Left lung (tissue), 4 donors: ENCODE measurements at regions not wholly inside any gene's neighbourhood (a gene's known extent, or its start where the extent isn't known, plus 50 kb on each side); places are given as distances from the start of the nearest gene placed in this dataset.
A peak's percentile ranks its signal among the peaks of the same experiment; 100 is the strongest.

ENCODE experiments used
- ATAC-seq: fragments of 200-7000 bp; cut with Tn5 transposase; one replicate; pipeline ENCODE4 v1.9.1; 2020; ENCODE audit warnings: moderate library complexity
- DNase-seq, 4 donors: peaks; one replicate each; pipeline ENCODE4 v3.0.0-alpha.2; 2013 to 2020
- H3K27ac ChIP-seq, 2 donors: fragments of 200-600 bp; sonication (generic) in 1 of 2; one replicate each; pipeline versions ENCODE4 v1.5.0 to v1.8.0; 2020 to 2021
- H3K27me3 ChIP-seq, 2 donors: fragments of 200-600 bp; sonication (generic) in 1 of 2; one replicate each; pipeline versions ENCODE4 v1.5.0 to v1.8.0; 2020 to 2021
- H3K36me3 ChIP-seq, 2 donors: fragments of 200-600 bp; sonication (generic) in 1 of 2; one replicate each; pipeline versions ENCODE4 v1.5.0 to v1.8.0; 2020 to 2021
- H3K4me1 ChIP-seq, 2 donors: fragments of 200-600 bp; one replicate each; pipeline ENCODE4 v1.8.0; 2021
- H3K4me3 ChIP-seq, 2 donors: fragments of 200-600 bp; sonication (generic) in 1 of 2; one replicate each; pipeline versions ENCODE4 v1.5.0 to v1.8.0; 2020 to 2021; ENCODE audit warnings: mild to moderate bottlenecking in 1 of 2
- H3K9me3 ChIP-seq, 2 donors: fragments of 200-600 bp; sonication (generic) in 1 of 2; one replicate each; pipeline versions ENCODE4 v1.5.0 to v1.8.0; 2020 to 2021
- intact Hi-C, 2 donors: fragments of 100-400 bp; cut with DNase I; formaldehyde crosslinking; loops; one replicate each; pipeline versions ENCODE4 v1.11.2 to v1.14.2; 2022
- TF ChIP-seq, protein P1 (sequence below), 2 donors: fragments of 200-600 bp; sonication (generic) in 1 of 2; IDR thresholded peaks; one replicate each; pipeline versions ENCODE4 v1.5.0 to v1.8.0; 2021; ENCODE audit warnings: antibody characterized with exemption in 2 of 2
- donor health status: DM: no; HTN: yes; CAD: no.
- donor health status: DM: no; HTN: no; CAD: no.

DNA sequence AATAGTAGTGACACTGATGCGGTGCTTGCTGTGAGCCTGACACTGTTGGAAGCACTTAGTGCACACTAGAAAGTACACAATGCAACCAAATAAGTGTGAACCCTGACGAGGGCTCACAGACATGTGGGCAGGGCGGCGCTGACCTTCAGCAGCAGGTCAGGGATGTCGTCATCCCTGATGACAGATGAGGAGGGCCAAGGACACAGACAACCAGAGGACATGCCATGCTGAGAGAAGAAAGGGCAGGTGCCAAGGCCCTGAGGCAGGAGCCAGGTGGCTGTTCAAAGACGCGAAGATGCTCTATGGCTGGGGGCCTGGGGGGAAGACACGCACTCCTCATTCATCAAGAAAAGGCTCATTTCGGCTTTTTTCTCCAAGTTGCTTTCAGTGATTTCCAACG, 176.4 kb upstream of the CST7 start:
- Histone ChIP-seq H3K9me3 (peaks cover 0 to 14% of the 10 kb centered on the region in 2 donors), H3K4me3 (no peak overlapping the region), H3K27me3 (peaks cover 0 to 53% of the 10 kb centered on the region in 2 donors), H3K4me1 (no peaks in the 10 kb centered on the region), H3K27ac (no peak overlapping the region), H3K36me3 (no peaks in the 10 kb centered on the region)
- no peak for ATAC-seq
- intact Hi-C loops = no loop called here
- TF ChIP-seq, protein P1, sequence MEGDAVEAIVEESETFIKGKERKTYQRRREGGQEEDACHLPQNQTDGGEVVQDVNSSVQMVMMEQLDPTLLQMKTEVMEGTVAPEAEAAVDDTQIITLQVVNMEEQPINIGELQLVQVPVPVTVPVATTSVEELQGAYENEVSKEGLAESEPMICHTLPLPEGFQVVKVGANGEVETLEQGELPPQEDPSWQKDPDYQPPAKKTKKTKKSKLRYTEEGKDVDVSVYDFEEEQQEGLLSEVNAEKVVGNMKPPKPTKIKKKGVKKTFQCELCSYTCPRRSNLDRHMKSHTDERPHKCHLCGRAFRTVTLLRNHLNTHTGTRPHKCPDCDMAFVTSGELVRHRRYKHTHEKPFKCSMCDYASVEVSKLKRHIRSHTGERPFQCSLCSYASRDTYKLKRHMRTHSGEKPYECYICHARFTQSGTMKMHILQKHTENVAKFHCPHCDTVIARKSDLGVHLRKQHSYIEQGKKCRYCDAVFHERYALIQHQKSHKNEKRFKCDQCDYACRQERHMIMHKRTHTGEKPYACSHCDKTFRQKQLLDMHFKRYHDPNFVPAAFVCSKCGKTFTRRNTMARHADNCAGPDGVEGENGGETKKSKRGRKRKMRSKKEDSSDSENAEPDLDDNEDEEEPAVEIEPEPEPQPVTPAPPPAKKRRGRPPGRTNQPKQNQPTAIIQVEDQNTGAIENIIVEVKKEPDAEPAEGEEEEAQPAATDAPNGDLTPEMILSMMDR (IDR thresholded peaks at IDR 0.05) = no peak
- DNase-seq = no peak

DNA sequence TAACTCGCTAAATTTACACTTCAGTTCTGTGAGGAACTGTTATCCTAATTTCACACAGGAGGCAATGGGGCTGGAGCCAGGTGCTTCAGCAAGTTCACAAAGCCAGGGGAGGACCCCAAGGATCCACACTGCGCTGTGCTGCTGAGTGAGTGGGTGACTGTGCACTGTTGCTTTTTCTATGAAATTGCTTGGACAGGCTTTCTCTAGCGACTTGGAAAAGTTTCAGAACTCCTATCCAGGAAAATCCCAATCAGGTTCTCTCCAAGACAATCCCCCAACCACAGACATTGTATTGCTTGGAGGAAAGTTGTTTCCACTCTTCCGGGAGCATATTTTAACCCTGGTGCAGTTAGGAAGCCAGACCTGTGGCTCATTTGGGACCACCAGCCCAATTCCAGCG, 175.9 kb upstream of the CST7 start:
- H3K4me3 ChIP-seq = no peak overlapping the region
- TF ChIP-seq, protein P1 (IDR thresholded peaks at IDR 0.05) = no peak
- H3K27ac ChIP-seq = no peak overlapping the region
- DNase-seq (no peak), ATAC-seq (peak; percentile 10)
- intact Hi-C loops = no loop called here
- peaks cover 0 to 53% of the 10 kb centered on the region in 2 donors for H3K27me3 ChIP-seq
- no peaks in the 10 kb centered on the region for H3K4me1 ChIP-seq
- H3K9me3 ChIP-seq = peaks cover 0 to 14% of the 10 kb centered on the region in 2 donors
- no peaks in the 10 kb centered on the region for H3K36me3 ChIP-seq

DNA sequence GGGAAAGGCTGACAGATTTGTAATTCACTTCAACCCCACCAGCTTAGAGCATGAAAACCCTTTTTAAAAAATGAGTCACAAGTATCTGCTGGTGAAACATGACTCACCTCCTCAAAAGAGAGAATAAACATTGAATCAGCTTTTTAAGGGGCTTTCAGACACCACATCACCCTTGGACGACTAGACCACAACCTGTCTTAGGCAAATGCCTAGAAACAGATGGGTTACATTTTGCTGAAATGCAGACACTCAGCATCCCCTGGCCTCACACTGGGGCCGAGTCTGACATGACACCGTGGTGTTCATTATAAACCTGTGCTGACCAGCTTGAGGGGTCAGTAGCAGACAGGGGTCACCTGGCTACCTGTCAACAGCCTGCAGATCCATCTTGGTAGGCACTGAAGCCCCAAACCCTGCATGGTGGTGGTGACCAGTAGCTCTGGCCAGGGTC, 175.3 kb upstream of the CST7 start:
- Histone ChIP-seq H3K27me3 (peaks cover 0 to 57% of the 10 kb centered on the region in 2 donors), H3K4me1 (no peaks in the 10 kb centered on the region), H3K4me3 (no peak overlapping the region), H3K9me3 (peaks cover 0 to 14% of the 10 kb centered on the region in 2 donors), H3K27ac (no peak overlapping the region), H3K36me3 (no peaks in the 10 kb centered on the region)
- peak in 1 of 4 donors; percentile 16 for DNase-seq
- ATAC-seq = peak; percentile 71
- TF ChIP-seq, protein P1 (IDR thresholded peaks at IDR 0.05) = no peak
- intact Hi-C loops = no loop called here

DNA sequence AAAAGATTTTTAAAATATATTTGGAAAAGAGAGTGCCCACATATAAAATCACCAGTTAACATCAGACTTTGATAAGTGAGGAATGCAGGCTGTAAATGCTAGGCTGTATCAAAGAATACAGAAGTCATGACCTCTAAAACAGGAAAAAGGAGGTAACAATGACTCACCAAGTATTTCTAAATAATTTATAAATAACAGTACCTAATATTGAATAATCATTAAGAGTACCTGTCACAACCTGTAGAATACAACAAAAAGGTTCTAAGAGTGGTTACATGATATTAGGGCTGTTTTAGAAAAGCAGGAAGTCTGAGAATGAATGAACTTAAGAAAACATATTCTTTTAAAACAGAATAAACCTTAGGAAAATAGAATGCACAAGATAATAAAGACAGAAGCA, 173.1 kb upstream of the CST7 start:
- TF ChIP-seq, protein P1 (IDR thresholded peaks at IDR 0.05) = no peak
- peaks cover 0 to 58% of the 10 kb centered on the region in 2 donors for H3K27me3 ChIP-seq
- H3K27ac ChIP-seq = no peak overlapping the region
- DNase-seq (no peak), ATAC-seq (no peak)
- intact Hi-C loops = no loop called here
- no peaks in the 10 kb centered on the region for H3K4me1 ChIP-seq
- no peak overlapping the region for H3K4me3 ChIP-seq
- peaks cover 0 to 14% of the 10 kb centered on the region in 2 donors for H3K9me3 ChIP-seq
- H3K36me3 ChIP-seq = no peaks in the 10 kb centered on the region

DNA sequence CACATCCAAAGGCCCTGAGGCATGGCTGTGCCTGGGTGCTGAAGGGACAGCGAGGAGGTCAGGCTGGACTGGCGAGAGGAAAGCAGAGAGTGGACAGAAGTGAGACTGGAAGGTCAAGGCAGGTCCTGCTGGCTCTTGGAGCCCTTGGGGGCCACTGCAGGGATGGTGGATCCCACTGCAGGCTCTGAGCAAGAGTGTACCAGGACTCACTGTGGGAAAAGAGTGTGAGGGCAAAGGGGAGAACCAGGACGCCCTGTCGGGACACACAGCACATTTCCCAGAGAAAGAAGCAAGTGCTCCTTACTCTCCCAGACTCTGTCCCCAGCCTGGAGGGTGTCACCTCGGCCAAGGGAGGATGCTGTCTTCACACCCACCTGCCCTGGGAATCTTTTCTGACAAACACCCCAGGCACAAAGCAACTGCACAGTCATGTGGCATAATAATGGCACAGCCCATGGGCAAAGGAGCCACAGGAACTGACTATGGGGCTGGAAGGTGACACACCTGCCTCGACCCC, 172.3 kb upstream of the CST7 start:
- H3K36me3 ChIP-seq = no peaks in the 10 kb centered on the region
- H3K9me3 ChIP-seq = peaks cover 0 to 14% of the 10 kb centered on the region in 2 donors
- TF ChIP-seq, protein P1 (IDR thresholded peaks at IDR 0.05) = no peak
- peaks cover 0 to 59% of the 10 kb centered on the region in 2 donors for H3K27me3 ChIP-seq
- H3K4me3 ChIP-seq = no peak overlapping the region
- no peaks in the 10 kb centered on the region for H3K4me1 ChIP-seq
- ATAC-seq (no peak), DNase-seq (peak in 1 of 4 donors; percentile 26)
- intact Hi-C loops = no loop called here
- no peak overlapping the region for H3K27ac ChIP-seq
